ENCODE measurements at regions not wholly inside any gene's neighbourhood (a gene's known extent, or its start where the extent isn't known, plus 50 kb on each side); places are given as distances from the start of the nearest gene placed in this dataset.
"Not testable (repeated sequence)": the region's sequence is repeated elsewhere in the genome, so short reads cannot be mapped to it uniquely, and the experiment has no call there.

- no peak for DNase-seq (ENCODE audit: low read depth)
These were observed 65.6 kb downstream of the UFM1 start for GRCh38 chr13:38415233-38415632.

- no peak for DNase-seq (ENCODE audit: low read depth)
These were observed 67.6 kb downstream of the UFM1 start for GRCh38 chr13:38417241-38417640.

- DNase-seq (ENCODE audit: low read depth), result no peak
These were observed 68.1 kb downstream of the UFM1 start for GRCh38 chr13:38417727-38418126.

DNA sequence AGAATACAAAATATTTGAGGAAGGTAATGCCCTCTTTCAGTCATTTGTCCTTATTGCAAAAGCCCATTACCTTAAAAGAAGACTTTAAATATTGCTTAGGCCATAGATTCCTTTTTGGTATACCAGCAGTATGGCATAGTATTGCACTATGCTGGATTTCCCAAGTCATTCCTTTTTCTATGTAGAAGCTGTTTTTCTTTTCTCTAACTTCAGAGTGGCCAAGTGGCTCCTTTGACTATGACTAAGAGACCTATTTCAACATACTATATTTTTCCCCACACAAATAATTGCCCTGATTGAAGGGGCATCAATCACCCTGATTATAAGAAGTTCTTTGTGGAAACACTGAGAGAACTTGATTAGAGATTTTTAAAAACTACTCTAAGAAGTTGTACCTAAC, 68.6 kb downstream of the UFM1 start:
- DNase-seq (ENCODE audit: low read depth), result no peak

DNA sequence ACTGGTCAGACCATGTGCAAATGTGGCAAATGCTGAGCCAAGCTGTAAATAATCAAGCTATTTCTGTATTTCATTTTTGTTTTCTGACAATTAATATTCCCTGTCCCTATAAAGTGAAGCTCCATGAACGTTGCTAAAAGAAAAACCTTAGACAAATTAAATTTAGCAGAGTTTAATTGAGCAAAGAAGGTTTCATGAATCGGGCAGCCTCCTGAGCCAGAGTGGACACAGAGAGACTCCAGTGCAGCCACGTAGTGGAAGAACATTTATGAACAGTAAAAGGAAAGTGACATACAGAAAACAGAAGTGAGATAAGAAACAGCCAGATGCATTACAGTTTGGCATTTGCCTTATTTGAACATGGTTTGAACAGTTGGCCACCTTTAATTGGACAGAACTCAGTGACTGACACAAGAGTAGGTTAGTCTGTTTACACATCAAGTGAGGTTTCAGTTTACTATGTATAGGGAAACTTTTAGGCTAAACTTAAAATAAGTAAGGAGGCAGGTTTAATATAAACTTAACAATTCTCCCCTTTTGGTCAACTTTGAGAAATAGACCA, 69.7 kb downstream of the UFM1 start:
- DNase-seq (ENCODE audit: low read depth), result no peak

DNA sequence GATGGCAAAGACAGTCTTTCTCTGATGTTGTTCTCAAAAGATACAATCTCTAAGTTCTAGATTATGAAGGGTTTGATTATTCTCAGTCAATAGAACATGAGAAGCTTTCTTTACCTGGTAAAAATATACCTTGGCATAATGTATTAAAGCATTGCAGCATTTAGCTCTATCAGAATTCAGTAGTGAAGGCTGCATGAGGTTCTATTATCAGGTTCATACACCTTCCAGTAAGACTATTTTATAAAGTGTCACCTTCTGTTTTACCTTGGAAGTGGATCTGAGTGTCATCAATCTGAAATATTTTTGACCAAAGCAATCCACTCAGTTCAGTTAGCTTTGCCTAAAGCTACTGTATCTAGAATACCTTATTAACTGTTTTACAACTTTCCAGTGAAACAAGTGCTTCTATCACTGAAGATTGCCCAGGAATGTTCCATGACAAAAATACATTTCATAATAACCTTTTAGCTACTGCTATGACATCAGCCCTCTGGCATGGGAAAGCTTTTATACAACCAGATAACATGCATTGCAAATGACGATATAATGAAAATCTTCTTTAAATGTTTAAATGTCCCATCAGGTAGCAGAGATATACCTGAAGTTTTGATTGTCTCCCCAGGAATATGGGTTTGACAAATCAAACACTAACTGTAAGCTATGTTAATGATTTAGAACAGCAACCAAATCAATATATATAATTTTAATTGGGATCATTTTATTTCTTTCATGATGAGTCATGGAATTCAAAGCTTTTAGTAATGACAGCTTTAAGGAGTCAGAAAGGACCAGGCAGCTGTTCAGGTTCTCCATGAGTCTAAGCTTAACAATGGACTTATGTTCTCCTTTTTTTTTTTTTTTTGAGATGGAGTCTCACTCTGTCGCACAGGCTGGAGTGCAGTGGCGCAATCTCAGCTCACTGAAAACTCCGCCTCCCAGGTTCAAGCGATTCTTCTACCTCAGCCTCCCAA, 72.2 kb downstream of the UFM1 start:
- no peak for DNase-seq (ENCODE audit: low read depth)

GRCh38 chr13:38429916-38430315, 80.3 kb downstream of the UFM1 start:
- DNase-seq (ENCODE audit: low read depth), result no peak

DNA sequence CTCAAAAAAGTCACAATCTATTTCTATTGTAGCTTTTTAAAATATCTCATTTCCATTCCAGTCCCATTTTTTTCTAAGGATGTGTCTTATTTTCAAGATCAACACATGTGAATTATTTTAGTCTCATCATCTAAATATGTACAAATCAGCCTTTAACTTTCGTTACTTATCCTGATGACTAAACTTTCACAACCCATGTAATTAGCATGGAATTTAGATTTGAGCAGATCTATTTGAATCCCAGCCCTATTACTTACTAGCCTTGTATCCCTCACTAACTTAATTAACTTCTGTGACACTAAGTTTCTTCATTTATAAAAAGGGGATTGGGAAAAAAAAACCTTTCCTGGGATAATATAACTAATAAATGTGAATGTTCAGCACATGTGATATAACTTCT, 81.1 kb downstream of the UFM1 start:
- DNase-seq (ENCODE audit: low read depth), result peak; percentile 11

- no peak for DNase-seq (ENCODE audit: low read depth)
These were observed 91.0 kb downstream of the UFM1 start for GRCh38 chr13:38440666-38441065.

DNA sequence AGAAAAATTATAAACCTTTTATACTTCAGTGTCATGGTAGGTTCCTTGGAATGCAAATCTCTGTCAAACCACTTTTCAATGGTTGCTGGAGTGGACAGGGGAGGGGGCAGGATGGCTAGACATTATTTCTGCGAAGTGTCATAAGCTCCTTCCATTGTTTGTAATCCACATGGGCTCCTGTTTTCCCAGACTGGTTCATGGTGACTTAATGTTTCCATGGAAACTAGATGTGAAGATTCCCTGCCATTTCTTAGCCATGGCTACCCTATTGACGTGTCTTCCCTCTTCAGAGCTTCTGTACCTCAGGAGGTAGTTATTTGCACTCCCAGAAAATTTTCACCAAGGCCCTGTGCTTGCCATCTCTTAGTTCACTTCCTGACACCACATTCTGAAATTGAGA, 95.3 kb downstream of the UFM1 start:
- DNase-seq (ENCODE audit: low read depth), result no peak

DNA sequence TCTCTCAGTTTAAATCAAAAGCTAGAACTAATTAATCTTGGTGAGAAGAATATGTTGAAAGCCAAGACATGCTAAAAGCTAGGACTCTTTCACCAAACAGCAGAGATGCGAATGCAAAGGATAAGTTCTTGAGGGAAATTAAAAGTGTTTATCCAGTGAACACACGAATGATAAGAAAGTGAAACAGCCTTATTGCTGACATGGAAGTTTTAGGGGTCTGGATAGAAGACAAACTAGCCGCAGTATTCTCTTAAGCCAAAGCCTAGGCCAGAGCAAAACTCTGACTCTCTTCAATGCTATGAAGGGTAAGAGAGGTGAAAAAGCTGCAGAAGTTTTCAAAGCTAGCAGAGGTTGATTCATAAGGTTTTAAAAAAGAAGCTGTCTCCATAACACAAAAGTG, 103.0 kb downstream of the UFM1 start:
- no peak for DNase-seq (ENCODE audit: low read depth)

GRCh38 chr13:38462605-38463004, 113.0 kb downstream of the UFM1 start:
- DNase-seq (ENCODE audit: low read depth), result no peak

DNA sequence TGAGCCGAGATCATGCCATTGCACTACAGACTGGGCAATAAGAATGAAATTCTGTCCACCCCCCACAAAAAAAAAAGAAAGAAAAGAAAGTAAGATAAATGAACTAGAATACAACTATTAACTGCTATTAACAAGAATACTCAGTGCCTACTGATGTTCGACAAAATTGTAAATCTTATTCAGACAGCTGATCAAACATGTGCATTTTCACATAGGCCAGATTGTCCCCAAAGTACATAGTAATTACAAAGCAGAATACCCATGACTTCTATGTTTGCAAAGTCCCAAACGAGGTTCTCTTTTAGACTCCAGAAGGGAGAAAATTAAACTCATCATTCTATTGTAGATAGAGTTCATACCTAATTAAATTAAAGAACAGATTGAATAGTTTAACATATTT, 113.4 kb downstream of the UFM1 start:
- no peak for DNase-seq (ENCODE audit: low read depth)

- not testable (repeated sequence) for DNase-seq (ENCODE audit: low read depth)
These were observed 122.8 kb downstream of the UFM1 start for GRCh38 chr13:38472411-38472810.

- DNase-seq (ENCODE audit: low read depth), result no peak
These were observed 123.7 kb downstream of the UFM1 start for GRCh38 chr13:38473305-38473704.

GRCh38 chr13:38477676-38478075, 128.0 kb downstream of the UFM1 start:
- no peak for DNase-seq (ENCODE audit: low read depth)

- no peak for DNase-seq (ENCODE audit: low read depth)
These were observed 134.0 kb downstream of the UFM1 start for GRCh38 chr13:38483623-38484022.

GRCh38 chr13:38490657-38491056, 141.0 kb downstream of the UFM1 start:
- DNase-seq (ENCODE audit: low read depth), result no peak

GRCh38 chr13:38494445-38494844, 144.8 kb downstream of the UFM1 start:
- DNase-seq (ENCODE audit: low read depth), result no peak

DNA sequence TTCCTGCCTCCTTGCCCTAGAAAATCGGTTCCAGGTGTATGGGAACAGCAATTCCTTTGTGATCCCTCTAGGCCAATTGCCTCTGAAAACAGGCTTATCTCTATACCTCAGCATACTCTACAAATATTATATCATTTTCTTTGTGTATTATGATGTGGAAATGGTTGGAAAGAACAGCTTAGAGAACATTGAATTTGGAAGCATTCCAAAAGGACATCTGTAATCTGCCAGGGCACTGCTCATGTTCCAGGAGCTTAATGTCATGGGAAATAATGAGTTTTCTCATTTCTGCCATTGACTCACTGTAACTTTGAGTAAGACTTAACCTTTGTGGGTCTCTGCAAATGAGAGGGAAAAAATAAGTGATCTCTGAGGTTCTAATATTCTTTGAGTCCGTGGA, 147.3 kb downstream of the UFM1 start:
- DNase-seq (ENCODE audit: low read depth), result no peak

- DNase-seq (ENCODE audit: low read depth), result no peak
These were observed 148.6 kb downstream of the UFM1 start for GRCh38 chr13:38498271-38498670.

- no peak for DNase-seq (ENCODE audit: low read depth)
These were observed 164.9 kb downstream of the UFM1 start for GRCh38 chr13:38514575-38514974.

DNA sequence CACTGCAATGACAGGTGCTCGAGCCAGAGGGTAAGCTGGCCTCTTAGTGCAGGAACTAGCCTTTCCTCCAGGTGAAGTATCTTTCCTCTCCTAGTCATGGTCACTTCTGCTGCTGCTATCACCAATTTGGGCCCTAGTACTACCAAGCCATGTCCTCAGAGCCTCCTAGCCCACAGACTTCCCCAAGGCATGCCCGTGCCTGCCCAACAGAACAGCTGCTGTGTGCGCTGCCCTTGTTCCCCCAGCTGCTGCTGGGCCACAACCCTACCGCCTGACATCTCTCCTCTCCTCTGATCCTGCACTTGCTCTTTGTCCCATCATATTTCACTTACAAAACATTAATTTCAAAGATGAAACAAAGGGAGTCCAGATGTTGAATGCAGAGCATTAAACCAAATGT, 168.5 kb upstream of the FREM2 start:
- no peak for DNase-seq (ENCODE audit: low read depth)

Measured in HS-5 (cell line).